Upper lobe of left lung (tissue), 6 donors: ENCODE measurements at regions not wholly inside any gene's neighbourhood (a gene's known extent, or its start where the extent isn't known, plus 50 kb on each side); places are given as distances from the start of the nearest gene placed in this dataset.

Experiments
- ATAC-seq, 2 donors: fragments of 200-7000 bp; cut with Tn5 transposase; one replicate each; pipeline ENCODE4 v1.9.1; 2022; ENCODE audit warnings: mild to moderate bottlenecking in 2 of 2, moderate library complexity in 2 of 2; ENCODE audit not compliant: low FRiP score in 2 of 2
- DNase-seq, 2 donors: peaks; one replicate each; pipeline ENCODE4 v3.0.0-alpha.2; 2019 to 2020
- H3K27ac ChIP-seq, 4 donors: fragments of 200-600 bp; sonication (generic); one replicate each; pipeline ENCODE4 v1.5.1; 2016 to 2019
- H3K27me3 ChIP-seq, 4 donors: fragments of 200-600 bp; sonication (generic); one replicate each; pipeline ENCODE4 v1.5.1; 2017 to 2019
- H3K36me3 ChIP-seq, 4 donors: fragments of 200-600 bp; sonication (generic); one replicate each; pipeline ENCODE4 v1.5.1; 2016 to 2019
- H3K4me1 ChIP-seq, 4 donors: fragments of 200-600 bp; sonication (generic); one replicate each; pipeline ENCODE4 v1.5.1; 2018 to 2019
- H3K4me3 ChIP-seq, 4 donors: fragments of 200-600 bp; sonication (generic); one replicate each; pipeline ENCODE4 v1.5.1; 2017 to 2019; ENCODE audit warnings: mild to moderate bottlenecking in 2 of 4, moderate library complexity in 1 of 4
- H3K9me3 ChIP-seq, 4 donors: fragments of 200-600 bp; sonication (generic); one replicate each; pipeline ENCODE4 v1.5.1; 2018 to 2019
- EP300 ChIP-seq, 4 donors: sonication (generic); formaldehyde crosslinking; IDR thresholded peaks; one replicate each; pipeline ENCODE4 v1.5.1; 2017; ENCODE audit warnings: antibody characterized with exemption in 4 of 4, control low read depth in 2 of 4
- POLR2A ChIP-seq, 4 donors: fragments of 450-650 bp; IDR thresholded peaks; one replicate each; pipeline ENCODE4 v1.5.1; 2016 to 2017; ENCODE audit warnings: antibody characterized with exemption in 4 of 4, mild to moderate bottlenecking in 2 of 4
- POLR2AphosphoS5 ChIP-seq, 2 donors: sonication (generic); formaldehyde crosslinking; IDR thresholded peaks; one replicate each; pipeline ENCODE4 v1.5.1; 2017; ENCODE audit warnings: antibody characterized with exemption in 2 of 2
- WGBS, 2 donors: methylation state at CpG; one replicate each; pipeline ENCODE4 v1.1.5; 2017 to 2018; 5-methylcytosine and 5-hydroxymethylcytosine counted together
- TF ChIP-seq, protein P1 (sequence below), 6 experiments: fragments of 450-650 bp in 4 of 6; fragments of 200-600 bp in 2 of 6; sonication (generic) in 2 of 6; IDR thresholded peaks; one replicate each; pipeline ENCODE4 v1.5.1; 2016 to 2019; ENCODE audit warnings: antibody characterized with exemption in 6 of 6
- donor health status: DM: no; HTN: no; CAD: no; lungs with moderate emphysema.
- donor health status: DM: no; HTN: yes; CAD: no; lungs with severe emphysema.

DNA sequence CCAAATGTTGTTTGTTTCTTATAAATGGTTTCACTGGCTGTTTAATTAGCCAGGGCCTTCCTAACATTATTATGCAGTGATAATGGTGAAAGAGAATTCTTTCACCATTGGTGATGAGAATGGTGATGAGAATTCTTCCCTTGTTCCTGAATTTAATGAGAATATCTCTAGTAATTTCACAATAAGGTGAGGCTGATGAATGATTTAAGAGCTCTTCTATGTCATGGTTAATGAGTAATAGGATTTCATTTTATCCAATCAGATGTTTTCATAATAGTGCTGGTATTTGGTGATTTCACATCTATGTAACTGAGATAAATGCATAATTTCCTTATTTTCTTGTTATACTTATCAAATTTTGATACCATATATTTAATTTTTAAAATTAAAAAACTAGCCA, 535.7 kb upstream of the ZEB2 start:
- no peaks in the 10 kb centered on the region for H3K4me1 ChIP-seq
- ATAC-seq: no peak
- H3K27ac ChIP-seq: no peak overlapping the region
- H3K4me3 ChIP-seq: no peak overlapping the region
- TF ChIP-seq EP300 (IDR thresholded peaks at IDR 0.05): no peak
- TF ChIP-seq POLR2A (IDR thresholded peaks at IDR 0.05): no peak
- no peak for TF ChIP-seq POLR2AphosphoS5 (IDR thresholded peaks at IDR 0.05)
- TF ChIP-seq, protein P1, sequence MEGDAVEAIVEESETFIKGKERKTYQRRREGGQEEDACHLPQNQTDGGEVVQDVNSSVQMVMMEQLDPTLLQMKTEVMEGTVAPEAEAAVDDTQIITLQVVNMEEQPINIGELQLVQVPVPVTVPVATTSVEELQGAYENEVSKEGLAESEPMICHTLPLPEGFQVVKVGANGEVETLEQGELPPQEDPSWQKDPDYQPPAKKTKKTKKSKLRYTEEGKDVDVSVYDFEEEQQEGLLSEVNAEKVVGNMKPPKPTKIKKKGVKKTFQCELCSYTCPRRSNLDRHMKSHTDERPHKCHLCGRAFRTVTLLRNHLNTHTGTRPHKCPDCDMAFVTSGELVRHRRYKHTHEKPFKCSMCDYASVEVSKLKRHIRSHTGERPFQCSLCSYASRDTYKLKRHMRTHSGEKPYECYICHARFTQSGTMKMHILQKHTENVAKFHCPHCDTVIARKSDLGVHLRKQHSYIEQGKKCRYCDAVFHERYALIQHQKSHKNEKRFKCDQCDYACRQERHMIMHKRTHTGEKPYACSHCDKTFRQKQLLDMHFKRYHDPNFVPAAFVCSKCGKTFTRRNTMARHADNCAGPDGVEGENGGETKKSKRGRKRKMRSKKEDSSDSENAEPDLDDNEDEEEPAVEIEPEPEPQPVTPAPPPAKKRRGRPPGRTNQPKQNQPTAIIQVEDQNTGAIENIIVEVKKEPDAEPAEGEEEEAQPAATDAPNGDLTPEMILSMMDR (IDR thresholded peaks at IDR 0.05): no peak
- H3K27me3 ChIP-seq: no peaks in the 10 kb centered on the region
- DNase-seq: no peak
- no peaks in the 10 kb centered on the region for H3K9me3 ChIP-seq
- H3K36me3 ChIP-seq: no peaks in the 10 kb centered on the region

- no peaks in the 10 kb centered on the region for H3K4me1 ChIP-seq
- ATAC-seq: no peak
- no peak for TF ChIP-seq POLR2A (IDR thresholded peaks at IDR 0.05)
- no peak for TF ChIP-seq POLR2AphosphoS5 (IDR thresholded peaks at IDR 0.05)
- TF ChIP-seq EP300 (IDR thresholded peaks at IDR 0.05): no peak
- TF ChIP-seq, protein P1 (IDR thresholded peaks at IDR 0.05): no peak
- 93 to 96% methylated on average over 2 of the region's 2 CpGs for WGBS, 2 donors
- DNase-seq: no peak
- no peak overlapping the region for H3K27ac ChIP-seq
- H3K27me3 ChIP-seq: no peaks in the 10 kb centered on the region
- no peaks in the 10 kb centered on the region for H3K9me3 ChIP-seq
- no peaks in the 10 kb centered on the region for H3K36me3 ChIP-seq
- no peak overlapping the region for H3K4me3 ChIP-seq
Measured at GRCh38 chr2:145050134-145050533, 530.2 kb upstream of the ZEB2 start.

DNA sequence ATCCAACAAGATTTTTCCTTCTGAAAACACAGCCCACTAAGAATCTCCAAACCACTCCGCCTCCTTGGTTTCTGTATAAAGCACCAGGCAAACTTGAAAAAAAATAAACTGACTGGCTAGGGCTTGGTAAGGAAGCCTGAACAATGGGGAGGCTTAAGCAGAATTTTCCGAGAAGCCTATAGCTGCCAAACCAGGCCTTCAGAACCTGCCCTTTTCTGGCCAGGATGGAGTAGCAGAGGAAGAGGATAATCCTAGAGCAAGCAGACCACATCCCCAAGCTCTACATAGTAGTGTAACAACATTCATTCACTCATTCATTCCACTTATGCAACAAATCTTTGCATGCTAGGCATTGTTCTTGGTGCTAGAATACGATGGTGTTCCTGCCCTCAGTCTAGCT, 529.6 kb upstream of the ZEB2 start:
- WGBS, 2 donors: 55 to 62% methylated on average over 3 of the region's 3 CpGs
- no peak for ATAC-seq

DNA sequence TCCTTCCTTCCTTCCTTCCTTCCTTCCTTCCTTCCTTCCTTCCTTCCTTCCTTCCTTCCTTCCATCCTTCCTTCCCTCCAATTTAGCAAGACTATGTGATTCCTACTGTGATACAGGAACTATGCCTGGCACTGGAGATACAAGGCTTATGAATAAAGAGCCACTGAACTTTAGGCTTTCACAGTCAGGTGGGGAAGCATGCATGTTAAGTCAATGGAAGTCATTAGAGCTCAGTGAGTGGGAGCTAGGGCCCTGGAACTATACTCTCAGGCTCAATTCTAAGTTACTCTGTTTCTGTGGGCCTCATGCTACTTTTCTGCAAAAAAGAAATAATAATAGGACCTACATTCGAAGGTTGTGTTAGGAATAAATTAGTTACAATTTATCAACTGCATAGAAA, 527.6 kb upstream of the ZEB2 start:
- H3K4me1 ChIP-seq: no peaks in the 10 kb centered on the region
- H3K27me3 ChIP-seq: no peaks in the 10 kb centered on the region
- ATAC-seq: no peak
- 97 to 100% methylated on average over 1 of the region's 1 CpG for WGBS, 2 donors
- DNase-seq: no peak
- no peaks in the 10 kb centered on the region for H3K36me3 ChIP-seq
- TF ChIP-seq, protein P1 (IDR thresholded peaks at IDR 0.05): no peak
- TF ChIP-seq POLR2A (IDR thresholded peaks at IDR 0.05) (no peak), EP300 (IDR thresholded peaks at IDR 0.05) (no peak), POLR2AphosphoS5 (IDR thresholded peaks at IDR 0.05) (no peak)
- H3K9me3 ChIP-seq: no peaks in the 10 kb centered on the region
- H3K4me3 ChIP-seq: no peak overlapping the region
- H3K27ac ChIP-seq: no peak overlapping the region

More for the DNA sequence above, 529.6 kb upstream of the ZEB2 start:
- no peak for DNase-seq
- Histone ChIP-seq H3K27ac (no peak overlapping the region), H3K27me3 (no peaks in the 10 kb centered on the region), H3K9me3 (no peaks in the 10 kb centered on the region), H3K36me3 (no peaks in the 10 kb centered on the region), H3K4me1 (no peaks in the 10 kb centered on the region), H3K4me3 (no peak overlapping the region)
- TF ChIP-seq POLR2AphosphoS5 (IDR thresholded peaks at IDR 0.05) (no peak), EP300 (IDR thresholded peaks at IDR 0.05) (no peak), POLR2A (IDR thresholded peaks at IDR 0.05) (no peak)
- TF ChIP-seq, protein P1 (IDR thresholded peaks at IDR 0.05): no peak

DNA sequence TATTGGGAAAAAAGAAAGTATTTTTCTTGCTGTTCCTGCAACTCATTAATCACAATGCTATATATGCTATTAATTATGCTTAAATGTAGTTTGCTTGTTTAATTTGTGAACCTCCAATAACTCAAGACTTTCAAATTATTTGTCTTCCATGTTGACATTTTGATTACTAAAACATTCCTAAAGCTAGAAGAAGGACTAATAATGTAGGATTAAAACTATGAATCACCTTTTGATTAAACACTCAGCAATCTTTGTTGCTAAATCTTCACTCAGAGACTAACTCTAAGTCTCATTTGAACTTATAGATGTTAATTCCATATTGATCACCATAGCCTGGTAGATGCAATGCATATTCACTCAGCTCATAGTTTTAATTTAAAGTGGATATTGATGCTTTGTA, 524.6 kb upstream of the ZEB2 start:
- Histone ChIP-seq H3K36me3 (no peaks in the 10 kb centered on the region), H3K27me3 (no peaks in the 10 kb centered on the region), H3K4me3 (no peak overlapping the region), H3K9me3 (no peaks in the 10 kb centered on the region), H3K4me1 (no peaks in the 10 kb centered on the region), H3K27ac (no peak overlapping the region)
- ATAC-seq (no peak), DNase-seq (no peak)
- TF ChIP-seq EP300 (IDR thresholded peaks at IDR 0.05) (no peak), POLR2A (IDR thresholded peaks at IDR 0.05) (no peak), POLR2AphosphoS5 (IDR thresholded peaks at IDR 0.05) (no peak)
- TF ChIP-seq, protein P1 (IDR thresholded peaks at IDR 0.05): no peak
